Stimulated activated CD8-positive, alpha-beta memory T cell treated with anti-CD3 and anti-CD28 coated beads, Interleukin-12 subunit alpha, Interleukin-12 subunit beta, amount 100 ng/mL, for 24 hours (primary cell): ENCODE measurements at regions not wholly inside any gene's neighbourhood (a gene's known extent, or its start where the extent isn't known, plus 50 kb on each side); places are given as distances from the start of the nearest gene placed in this dataset.
"Not testable (repeated sequence)": the region's sequence is repeated elsewhere in the genome, so short reads cannot be mapped to it uniquely, and the experiment has no call there.

ENCODE experiments used
- DNase-seq: peaks from one replicate; pipeline ENCODE4 v3.0.0-alpha.2; 2020; ENCODE audit errors: extremely low read depth

DNA sequence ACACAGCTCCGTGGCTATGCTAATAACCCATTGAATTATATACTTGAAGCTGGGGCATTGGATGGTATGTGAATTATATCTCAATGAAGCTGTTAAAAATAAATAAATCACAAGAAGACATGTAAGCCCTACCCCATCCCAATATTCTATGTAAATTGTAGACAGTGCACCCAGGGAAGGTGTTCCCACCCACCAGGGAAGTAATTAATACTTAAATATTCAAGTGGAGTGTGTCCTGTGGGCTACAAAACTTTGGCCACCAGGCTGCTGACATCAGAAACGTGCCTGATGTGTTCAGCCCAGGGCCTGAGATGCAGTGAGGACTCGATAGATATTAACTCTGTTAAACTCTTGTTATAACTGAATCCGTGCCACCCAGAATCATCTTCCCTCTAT, 240.4 kb upstream of the RREB1 start:
- DNase-seq, result no peak

GRCh38 chr6:6869094-6869493, 238.7 kb upstream of the RREB1 start:
- no peak for DNase-seq

DNA sequence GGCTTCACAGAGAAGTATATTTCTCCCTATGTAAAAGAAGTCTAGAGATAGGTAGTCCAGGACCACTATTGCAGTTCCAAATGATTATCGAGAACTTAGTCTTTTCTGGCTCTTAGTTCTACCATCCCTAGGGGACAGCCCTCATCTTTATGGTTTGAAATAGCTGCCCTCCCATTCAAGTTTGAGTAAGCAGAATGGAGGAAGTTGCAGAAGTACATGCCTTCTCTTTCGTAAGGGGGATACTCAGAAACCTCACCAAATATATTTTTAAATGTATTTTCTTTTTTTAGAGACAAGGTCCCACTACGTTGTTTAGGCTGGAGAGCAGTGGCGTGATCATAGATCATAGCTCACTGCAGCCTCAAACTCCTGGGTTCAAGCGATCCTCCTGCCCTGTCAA, 236.8 kb upstream of the RREB1 start:
- no peak for DNase-seq

- no peak for DNase-seq
Measured at GRCh38 chr6:6872459-6873344, 235.1 kb upstream of the RREB1 start.

- DNase-seq, result no peak
Measured at GRCh38 chr6:6873778-6874177, 234.0 kb upstream of the RREB1 start.

- no peak for DNase-seq
Measured at GRCh38 chr6:6875818-6876470, 231.8 kb upstream of the RREB1 start.

- DNase-seq, result not testable (repeated sequence)
Measured at GRCh38 chr6:6877792-6878191, 230.0 kb upstream of the RREB1 start.

- DNase-seq, result no peak
Measured at GRCh38 chr6:6878887-6879585, 228.7 kb upstream of the RREB1 start.

GRCh38 chr6:6879586-6879974, 228.2 kb upstream of the RREB1 start:
- not testable (repeated sequence) for DNase-seq

GRCh38 chr6:6880745-6881437, 226.9 kb upstream of the RREB1 start:
- no peak for DNase-seq

DNA sequence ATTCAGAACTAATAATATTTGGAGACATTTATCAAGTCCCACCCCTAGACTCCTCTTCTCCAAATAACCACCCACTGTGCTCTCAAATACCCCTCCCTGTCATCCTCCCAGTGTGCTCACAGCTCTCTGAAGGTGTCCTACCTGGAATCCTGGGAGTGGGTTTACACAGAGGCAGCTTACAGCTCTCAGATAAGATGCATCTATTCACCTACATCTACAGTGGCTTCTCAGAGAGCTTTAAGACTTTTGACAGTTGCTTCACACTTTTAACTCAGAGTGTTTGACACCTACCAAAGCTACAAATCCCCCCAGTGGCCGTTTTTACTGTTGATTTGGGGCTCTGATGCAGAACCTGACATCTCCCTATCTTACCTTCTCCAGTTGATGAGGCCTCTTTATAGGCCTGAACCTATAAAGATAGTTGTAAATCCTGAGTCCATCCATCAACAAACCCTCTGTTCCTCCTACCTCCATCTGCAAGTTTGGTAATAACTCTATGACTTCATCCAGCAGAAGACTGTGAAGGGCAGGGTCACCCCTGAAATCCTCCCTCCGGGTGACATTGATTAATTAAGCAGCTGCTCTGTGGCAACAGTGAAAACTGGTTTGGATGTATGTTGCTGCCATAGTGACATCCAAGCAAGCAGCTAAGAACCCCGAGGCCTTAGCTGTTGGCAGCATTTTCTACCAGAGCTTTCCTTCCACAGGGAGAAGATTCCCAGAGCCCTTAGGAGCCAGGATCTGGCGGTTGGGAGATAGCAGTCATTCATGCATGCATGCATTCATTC, 226.1 kb upstream of the RREB1 start:
- no peak for DNase-seq

DNA sequence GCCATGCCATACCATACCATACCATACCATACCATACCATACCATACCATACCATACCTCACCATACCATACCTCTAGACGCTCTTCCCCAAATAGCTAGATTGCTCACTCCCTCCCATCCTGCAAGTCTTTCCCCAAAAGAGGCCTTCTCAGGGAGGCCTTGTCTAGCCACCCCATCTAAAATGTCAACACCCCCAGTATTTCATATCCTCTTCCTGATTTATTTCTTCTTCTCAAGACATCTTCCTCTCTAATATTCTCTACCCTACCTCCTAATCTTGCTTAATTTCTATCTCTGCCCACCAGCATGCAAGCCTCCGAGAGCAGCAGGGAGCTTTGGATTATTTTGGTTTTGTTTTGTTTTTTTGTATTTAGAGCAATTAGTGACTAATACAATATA, 225.2 kb upstream of the RREB1 start:
- no peak for DNase-seq

DNA sequence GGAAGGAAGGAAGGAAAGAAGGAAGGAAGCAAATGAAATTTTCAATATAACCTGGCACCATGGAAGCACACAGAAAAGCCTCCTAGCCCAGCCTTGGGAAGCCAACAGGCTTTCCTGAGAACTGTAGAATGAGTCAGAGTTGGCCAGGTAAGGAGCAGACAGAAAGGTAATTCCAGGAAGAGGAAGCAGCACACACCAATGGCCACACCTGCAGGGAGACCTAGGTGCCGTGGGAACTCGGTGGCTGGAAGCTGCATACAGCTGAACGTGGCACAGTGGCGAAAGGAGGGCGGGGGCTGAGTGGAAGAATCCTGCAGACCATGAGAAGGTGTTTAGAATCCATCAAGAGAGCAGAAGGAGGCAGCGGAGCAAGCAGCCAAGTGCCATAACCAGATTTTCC, 224.8 kb upstream of the RREB1 start:
- no peak for DNase-seq

- no peak for DNase-seq
Measured at GRCh38 chr6:6884193-6884627, 223.6 kb upstream of the RREB1 start.

- no peak for DNase-seq
Measured at GRCh38 chr6:6884916-6885315, 222.8 kb upstream of the RREB1 start.

DNA sequence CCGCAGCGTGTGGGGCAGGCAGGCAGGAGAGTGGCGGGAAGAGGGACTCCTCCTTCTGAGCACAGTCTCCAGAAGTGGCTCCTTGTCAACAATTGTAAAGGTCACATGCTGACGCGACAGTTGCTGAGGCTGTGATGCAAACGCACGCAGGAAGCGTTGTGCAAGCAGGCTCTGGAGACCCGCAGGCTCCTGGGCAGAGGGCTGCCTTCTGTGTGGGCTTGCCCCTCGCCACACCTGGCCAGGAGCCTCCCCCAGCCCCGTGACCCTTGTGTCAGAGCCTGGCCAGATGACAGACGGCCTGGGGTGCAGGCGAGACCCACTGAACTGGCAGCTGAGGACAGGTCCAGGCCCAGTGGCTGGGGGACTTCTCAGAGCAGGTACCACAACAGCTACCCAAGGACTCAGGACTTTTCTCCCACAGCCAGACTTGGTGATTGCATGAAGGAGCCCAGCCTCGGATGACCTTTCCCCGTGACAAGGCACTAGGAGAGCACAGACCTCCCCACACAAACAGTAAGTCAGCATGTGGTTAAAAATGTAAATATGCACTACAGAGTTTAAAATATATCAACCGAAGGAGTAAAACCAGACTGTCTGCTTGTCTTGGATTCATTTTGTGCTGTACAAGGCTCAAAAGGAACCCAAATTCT, 222.1 kb upstream of the RREB1 start:
- DNase-seq, result no peak

DNA sequence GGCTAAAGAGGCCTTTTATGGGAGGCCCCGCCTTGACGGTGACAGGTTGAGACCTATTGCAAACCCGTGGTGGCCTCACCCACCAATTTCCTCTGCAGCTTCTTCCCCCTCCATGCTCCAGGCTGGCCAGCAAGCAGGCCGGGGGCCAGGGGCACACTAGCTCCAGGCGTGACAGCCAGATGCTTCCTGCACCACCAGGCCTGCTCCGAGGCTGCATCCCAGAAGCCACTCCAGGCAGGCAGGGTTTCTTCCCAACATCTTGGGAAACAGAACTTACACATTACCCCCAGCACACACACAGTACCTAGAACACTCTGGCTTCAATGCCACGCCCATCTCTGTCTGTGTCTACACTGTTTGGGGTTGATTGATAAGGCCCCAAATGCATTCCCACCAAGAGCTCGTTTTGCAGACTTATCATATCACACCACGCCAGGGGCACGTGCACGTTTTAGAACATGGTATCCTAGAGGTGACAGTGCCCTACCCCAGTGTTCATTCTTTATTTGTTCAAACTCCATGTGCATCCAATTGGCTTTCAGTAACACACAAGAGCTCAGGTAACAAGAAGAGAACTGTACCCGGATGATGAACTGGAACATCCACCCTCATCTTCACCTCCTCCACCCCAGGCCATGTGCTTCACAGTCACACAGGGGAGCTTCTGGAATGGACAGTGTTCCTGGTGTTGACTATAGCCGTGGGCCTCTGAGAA, 221.4 kb upstream of the RREB1 start:
- DNase-seq, result no peak

DNA sequence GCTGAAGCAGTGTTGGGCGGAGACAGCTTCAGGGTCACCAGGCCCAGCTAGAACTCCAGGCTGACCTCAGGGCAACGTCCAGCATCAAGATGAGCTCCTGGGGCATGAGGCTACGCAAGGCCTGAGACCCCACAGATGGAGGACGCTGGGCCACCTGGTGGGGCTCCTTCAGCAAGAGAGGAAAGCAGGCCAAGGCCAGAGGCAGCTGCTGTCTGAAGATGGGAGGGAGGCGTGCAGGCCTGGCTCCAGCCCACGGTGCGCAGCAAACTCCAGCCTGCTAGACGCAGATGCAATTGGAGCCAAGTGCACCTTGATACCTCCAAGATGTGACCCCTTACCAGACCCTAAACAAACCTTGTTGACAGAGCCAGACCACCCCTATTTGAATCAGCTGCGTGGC, 220.9 kb upstream of the RREB1 start:
- no peak for DNase-seq

DNA sequence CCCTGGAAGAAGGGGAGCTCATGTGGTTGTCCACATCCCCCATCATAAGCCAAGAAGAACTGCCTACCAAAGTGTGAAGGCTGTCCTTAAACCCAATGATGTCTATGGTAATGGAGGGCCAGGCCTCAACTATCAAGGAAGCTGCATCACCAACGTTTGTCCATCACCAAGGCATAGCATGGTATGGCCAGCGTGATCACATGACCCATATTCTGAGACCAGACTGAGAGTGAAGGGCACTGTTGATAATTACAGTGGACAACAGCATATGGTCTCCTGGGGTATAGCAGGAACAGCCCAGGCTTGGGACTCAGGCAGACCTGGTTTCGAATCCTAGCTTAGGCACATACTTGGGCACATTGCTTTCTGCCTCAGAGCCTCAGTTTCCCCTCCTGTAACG, 218.2 kb upstream of the RREB1 start:
- DNase-seq, result no peak

- no peak for DNase-seq
Measured at GRCh38 chr6:6890400-6890858, 217.3 kb upstream of the RREB1 start.
